Stomach (tissue), 8 donors: ENCODE measurements at regions not wholly inside any gene's neighbourhood (a gene's known extent, or its start where the extent isn't known, plus 50 kb on each side); places are given as distances from the start of the nearest gene placed in this dataset.

Source experiments
- DNase-seq, 2 donors: peaks; one replicate each; pipeline versions ENCODE4 v3.0.0 to v3.0.0-alpha.2; 2013 to 2019
- H3K27ac ChIP-seq, 5 donors: fragments of 200-600 bp in 4 of 5; sonication (generic) in 4 of 5; one replicate each; pipeline ENCODE4 v1.5.1; 2013 to 2019; ENCODE audit warnings: mild to moderate bottlenecking in 1 of 5, moderate library complexity in 1 of 5
- H3K27me3 ChIP-seq, 3 donors: fragments of 200-600 bp; sonication (generic); one replicate each; pipeline ENCODE4 v1.5.1; 2017 to 2019; ENCODE audit warnings: mixed run types in 1 of 3
- H3K36me3 ChIP-seq, 4 donors: fragments of 200-600 bp; sonication (generic); 1 replicate in 3 of 4; 2 replicates in 1 of 4; pipeline ENCODE4 v1.5.1; 2016 to 2019
- H3K4me1 ChIP-seq, 4 donors: fragments of 200-600 bp; sonication (generic); one replicate each; pipeline ENCODE4 v1.5.1; 2016 to 2019
- H3K4me3 ChIP-seq, 4 donors: fragments of 200-600 bp; sonication (generic) in 3 of 4; one replicate each; pipeline ENCODE4 v1.5.1; 2016 to 2019; ENCODE audit warnings: mild to moderate bottlenecking in 1 of 4
- H3K9me3 ChIP-seq, 4 donors: fragments of 200-600 bp; sonication (generic); one replicate each; pipeline ENCODE4 v1.5.1; 2016 to 2019
- EP300 ChIP-seq: sonication (generic); formaldehyde crosslinking; IDR thresholded peaks from one replicate; pipeline ENCODE4 v1.6.1; 2017; ENCODE audit warnings: antibody characterized with exemption
- POLR2A ChIP-seq, 4 donors: fragments of 450-650 bp; IDR thresholded peaks; one replicate each; pipeline ENCODE4 v1.6.1; 2016; ENCODE audit warnings: antibody characterized with exemption in 4 of 4, control low read depth in 2 of 4, mild to moderate bottlenecking in 1 of 4, moderate library complexity in 1 of 4
- POLR2AphosphoS5 ChIP-seq, 3 donors: sonication (generic); formaldehyde crosslinking; IDR thresholded peaks; one replicate each; pipeline ENCODE4 v1.6.1; 2016; ENCODE audit warnings: antibody characterized with exemption in 3 of 3
- WGBS, 5 donors: extraction: QIAGEN DNeasy Blood & Tissue Kit in 3 of 5; methylation state at CpG; one replicate each; pipeline versions ENCODE4 v1.1.5 to v1.1.7; 2013 to 2018; 5-methylcytosine and 5-hydroxymethylcytosine counted together
- intact Hi-C: fragments of 100-400 bp; cut with DNase I; formaldehyde crosslinking; loops from one replicate; pipeline ENCODE4 v1.15.1; 2023; ENCODE audit warnings: low total_unique reads
- TF ChIP-seq, protein P1 (sequence below), 7 experiments: fragments of 450-650 bp in 4 of 7; fragments of 200-600 bp in 3 of 7; sonication (generic) in 3 of 7; IDR thresholded peaks; one replicate each; pipeline ENCODE4 v1.5.1; 2016 to 2019; ENCODE audit warnings: antibody characterized with exemption in 7 of 7, control low read depth in 2 of 7, mild to moderate bottlenecking in 1 of 7
- donor health status: healthy with polysubstance abuse.
- donor health status: Bipolar disorder and iron deficiency.
- donor health status: healthy.

DNA sequence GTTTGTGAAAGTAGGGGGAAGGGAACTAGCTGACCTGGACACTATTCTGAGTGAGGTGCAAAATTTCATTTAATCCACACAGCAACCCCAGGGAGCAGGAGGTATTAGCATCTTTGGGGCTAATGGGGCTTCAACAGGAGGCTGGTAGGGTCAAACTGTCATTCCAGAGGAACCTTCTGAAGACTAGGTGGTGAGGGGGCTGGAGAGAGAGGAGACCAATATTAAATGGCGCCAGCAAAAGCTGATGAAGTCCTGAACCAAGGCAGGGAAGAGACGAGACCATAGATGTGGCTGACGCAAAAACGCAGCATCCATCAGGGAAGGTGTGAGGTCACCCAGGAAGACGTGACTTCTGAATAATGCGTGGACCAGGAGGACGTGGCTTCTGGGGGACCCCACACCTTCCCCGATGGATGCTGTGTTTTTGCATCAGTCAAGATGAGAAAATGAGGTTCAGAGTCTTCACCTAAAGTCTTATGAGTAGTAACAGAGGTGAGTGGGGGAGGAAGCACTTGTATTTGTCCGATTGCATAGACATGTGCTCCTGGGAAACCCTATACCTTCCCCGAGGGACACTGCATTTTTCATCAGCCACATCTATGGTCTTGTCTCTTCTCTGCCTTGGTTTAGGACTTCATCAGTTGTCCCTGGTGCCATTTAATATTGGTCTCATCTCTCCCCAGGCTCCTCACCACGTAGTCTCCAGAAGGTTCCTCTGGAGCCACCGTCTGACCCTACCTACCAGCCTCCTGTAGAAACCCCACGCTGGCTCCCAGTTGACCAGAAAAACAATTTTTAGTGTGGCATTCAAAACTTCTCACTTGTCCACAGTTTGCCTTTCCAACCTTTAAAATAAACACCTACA, 188.6 kb downstream of the MYCN start:
- Histone ChIP-seq H3K4me1 (peaks cover 0 to 15% (median 0%) of the 10 kb centered on the region in 4 donors), H3K4me3 (no peak overlapping the region), H3K36me3 (no peaks in the 10 kb centered on the region), H3K27me3 (no peaks in the 10 kb centered on the region), H3K9me3 (no peaks in the 10 kb centered on the region), H3K27ac (no peak overlapping the region)
- no peak for DNase-seq
- TF ChIP-seq, protein P1, sequence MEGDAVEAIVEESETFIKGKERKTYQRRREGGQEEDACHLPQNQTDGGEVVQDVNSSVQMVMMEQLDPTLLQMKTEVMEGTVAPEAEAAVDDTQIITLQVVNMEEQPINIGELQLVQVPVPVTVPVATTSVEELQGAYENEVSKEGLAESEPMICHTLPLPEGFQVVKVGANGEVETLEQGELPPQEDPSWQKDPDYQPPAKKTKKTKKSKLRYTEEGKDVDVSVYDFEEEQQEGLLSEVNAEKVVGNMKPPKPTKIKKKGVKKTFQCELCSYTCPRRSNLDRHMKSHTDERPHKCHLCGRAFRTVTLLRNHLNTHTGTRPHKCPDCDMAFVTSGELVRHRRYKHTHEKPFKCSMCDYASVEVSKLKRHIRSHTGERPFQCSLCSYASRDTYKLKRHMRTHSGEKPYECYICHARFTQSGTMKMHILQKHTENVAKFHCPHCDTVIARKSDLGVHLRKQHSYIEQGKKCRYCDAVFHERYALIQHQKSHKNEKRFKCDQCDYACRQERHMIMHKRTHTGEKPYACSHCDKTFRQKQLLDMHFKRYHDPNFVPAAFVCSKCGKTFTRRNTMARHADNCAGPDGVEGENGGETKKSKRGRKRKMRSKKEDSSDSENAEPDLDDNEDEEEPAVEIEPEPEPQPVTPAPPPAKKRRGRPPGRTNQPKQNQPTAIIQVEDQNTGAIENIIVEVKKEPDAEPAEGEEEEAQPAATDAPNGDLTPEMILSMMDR (IDR thresholded peaks at IDR 0.05), result no peak
- no peak for TF ChIP-seq POLR2A (IDR thresholded peaks at IDR 0.05)
- no peak for TF ChIP-seq POLR2AphosphoS5 (IDR thresholded peaks at IDR 0.05)
- no peak for TF ChIP-seq EP300
- WGBS, 5 donors, result 87 to 93% (median 90%) methylated on average over 13 of the region's 13 CpGs
- intact Hi-C loops, result no loop called here

DNA sequence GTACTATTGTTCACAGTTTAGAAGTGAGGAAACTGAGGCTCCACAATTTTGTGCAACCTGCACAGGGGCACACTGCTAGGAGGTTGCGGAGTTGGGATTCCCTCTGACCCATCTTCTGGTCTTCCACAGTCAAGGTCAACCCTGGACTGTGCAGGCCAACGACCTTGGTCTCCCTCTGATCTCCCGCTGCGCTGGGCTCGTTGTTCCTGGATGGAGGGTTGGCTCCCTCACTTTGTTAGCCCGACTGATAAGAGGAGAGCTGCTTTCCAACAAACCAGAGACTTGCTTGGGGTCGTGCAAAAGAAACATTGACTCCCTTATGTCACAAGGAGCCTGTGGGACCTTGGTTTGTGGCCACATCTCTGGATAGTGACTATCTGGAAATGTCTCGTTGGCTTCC, 187.6 kb downstream of the MYCN start:
- 29 to 63% (median 48%) methylated on average over 8 of the region's 8 CpGs for WGBS, 5 donors
- no peak for DNase-seq
- no peak overlapping the region for H3K4me3 ChIP-seq
- TF ChIP-seq, protein P1 (IDR thresholded peaks at IDR 0.05), result no peak
- TF ChIP-seq EP300, result no peak
- no peak for TF ChIP-seq POLR2AphosphoS5 (IDR thresholded peaks at IDR 0.05)
- TF ChIP-seq POLR2A (IDR thresholded peaks at IDR 0.05), result no peak
- intact Hi-C loops, result no loop called here
- no peak overlapping the region for H3K27ac ChIP-seq
- no peaks in the 10 kb centered on the region for H3K27me3 ChIP-seq
- H3K9me3 ChIP-seq, result no peaks in the 10 kb centered on the region
- H3K4me1 ChIP-seq, result peaks cover 0 to 15% (median 0%) of the 10 kb centered on the region in 4 donors
- H3K36me3 ChIP-seq, result no peaks in the 10 kb centered on the region

DNA sequence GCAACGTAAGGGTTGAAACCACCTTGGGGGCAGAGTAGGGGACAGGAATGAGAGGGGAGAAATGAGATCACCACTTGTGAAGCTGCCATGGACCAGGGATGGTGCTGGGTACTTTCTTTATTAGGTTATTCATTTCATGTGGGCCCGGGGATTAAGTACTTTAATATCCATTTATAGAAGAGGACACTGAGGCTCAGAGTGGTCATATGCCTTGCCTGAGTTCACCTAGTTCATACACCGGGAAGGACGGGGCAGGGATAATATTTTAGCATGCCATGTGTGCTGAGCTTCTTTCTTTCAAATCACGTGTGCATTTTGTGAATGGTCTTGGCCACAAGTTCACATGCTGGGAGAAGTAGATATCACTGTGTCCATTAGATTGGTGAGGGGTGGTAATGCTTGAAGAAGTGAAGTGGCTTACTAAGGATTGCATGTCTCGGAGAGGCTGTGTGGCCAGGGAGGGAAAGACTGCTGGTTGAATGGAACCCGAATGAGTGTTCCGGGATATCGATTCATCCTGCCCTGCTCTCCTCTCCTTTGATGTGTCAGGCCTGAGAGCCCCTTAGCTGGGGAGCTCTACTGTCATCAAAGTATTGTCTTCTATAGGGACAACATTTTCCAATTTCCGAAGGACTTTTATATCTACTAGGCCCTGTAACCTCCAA, 187.1 kb downstream of the MYCN start:
- 83 to 91% (median 86%) methylated on average over 10 of the region's 10 CpGs for WGBS, 5 donors
- H3K36me3 ChIP-seq, result no peaks in the 10 kb centered on the region
- H3K27me3 ChIP-seq, result no peaks in the 10 kb centered on the region
- TF ChIP-seq EP300 (no peak), POLR2AphosphoS5 (IDR thresholded peaks at IDR 0.05) (no peak)
- no peaks in the 10 kb centered on the region for H3K9me3 ChIP-seq
- H3K27ac ChIP-seq, result no peak overlapping the region
- peaks cover 0 to 15% (median 0%) of the 10 kb centered on the region in 4 donors for H3K4me1 ChIP-seq
- intact Hi-C loops, result no loop called here
- H3K4me3 ChIP-seq, result no peak overlapping the region
- no peak for DNase-seq

DNA sequence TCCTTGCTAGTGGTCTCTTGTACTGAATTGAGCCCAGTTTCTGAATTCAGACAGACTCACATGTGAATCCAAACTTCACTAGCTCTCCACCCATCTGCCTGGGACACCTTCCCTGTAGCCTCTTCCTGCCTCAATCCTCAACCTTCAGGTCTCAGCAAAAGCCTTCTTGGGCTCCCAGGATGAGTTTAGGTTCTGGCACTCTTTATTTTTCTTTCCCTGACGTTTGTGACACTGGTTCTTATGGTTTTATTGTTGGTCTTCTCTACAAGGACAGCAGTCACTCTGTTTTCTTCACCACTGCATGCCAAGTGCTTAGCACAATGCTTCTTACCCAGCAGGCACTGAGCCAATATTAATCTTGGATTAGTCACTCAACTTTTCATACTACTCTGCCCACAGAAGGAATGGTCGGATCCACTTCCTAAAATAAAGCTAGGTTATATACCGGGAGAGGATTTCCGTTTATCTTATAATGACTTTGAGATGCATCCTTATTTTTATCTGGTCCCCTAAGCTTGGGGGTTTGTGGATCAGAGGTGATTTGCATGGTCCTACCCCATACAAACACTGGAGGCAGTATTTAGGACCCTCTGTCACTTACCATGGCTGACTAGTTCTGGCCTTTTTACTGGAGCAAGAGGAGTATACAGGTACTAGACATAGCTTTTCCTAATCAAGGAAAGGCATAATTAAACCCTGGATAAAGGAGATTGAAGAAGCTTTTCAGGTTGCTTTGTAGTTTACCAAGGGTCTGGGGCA, 186.3 kb downstream of the MYCN start:
- Histone ChIP-seq H3K4me3 (no peak overlapping the region), H3K27ac (peak overlapping the region in 1 of 5 donors; percentile 36), H3K9me3 (no peaks in the 10 kb centered on the region), H3K27me3 (no peaks in the 10 kb centered on the region), H3K36me3 (no peaks in the 10 kb centered on the region), H3K4me1 (peaks cover 0 to 15% (median 0%) of the 10 kb centered on the region in 4 donors)
- 24 to 50% (median 38%) methylated on average over 4 of the region's 4 CpGs for WGBS, 5 donors
- peak in 1 of 2 donors; percentile 50 for DNase-seq
- intact Hi-C loops, result no loop called here
- TF ChIP-seq, protein P1 (IDR thresholded peaks at IDR 0.05), result no peak
- TF ChIP-seq EP300, result no peak
- no peak for TF ChIP-seq POLR2A (IDR thresholded peaks at IDR 0.05)
- TF ChIP-seq POLR2AphosphoS5 (IDR thresholded peaks at IDR 0.05), result peak in 1 of 3 donors; percentile 17
